HuH-7.5 (cell line): ENCODE measurements at regions not wholly inside any gene's neighbourhood (a gene's known extent, or its start where the extent isn't known, plus 50 kb on each side); places are given as distances from the start of the nearest gene placed in this dataset.

Experiments
- DNase-seq: peaks from one replicate; pipeline ENCODE4 v3.0.0; 2011; ENCODE audit warnings: low spot score

DNA sequence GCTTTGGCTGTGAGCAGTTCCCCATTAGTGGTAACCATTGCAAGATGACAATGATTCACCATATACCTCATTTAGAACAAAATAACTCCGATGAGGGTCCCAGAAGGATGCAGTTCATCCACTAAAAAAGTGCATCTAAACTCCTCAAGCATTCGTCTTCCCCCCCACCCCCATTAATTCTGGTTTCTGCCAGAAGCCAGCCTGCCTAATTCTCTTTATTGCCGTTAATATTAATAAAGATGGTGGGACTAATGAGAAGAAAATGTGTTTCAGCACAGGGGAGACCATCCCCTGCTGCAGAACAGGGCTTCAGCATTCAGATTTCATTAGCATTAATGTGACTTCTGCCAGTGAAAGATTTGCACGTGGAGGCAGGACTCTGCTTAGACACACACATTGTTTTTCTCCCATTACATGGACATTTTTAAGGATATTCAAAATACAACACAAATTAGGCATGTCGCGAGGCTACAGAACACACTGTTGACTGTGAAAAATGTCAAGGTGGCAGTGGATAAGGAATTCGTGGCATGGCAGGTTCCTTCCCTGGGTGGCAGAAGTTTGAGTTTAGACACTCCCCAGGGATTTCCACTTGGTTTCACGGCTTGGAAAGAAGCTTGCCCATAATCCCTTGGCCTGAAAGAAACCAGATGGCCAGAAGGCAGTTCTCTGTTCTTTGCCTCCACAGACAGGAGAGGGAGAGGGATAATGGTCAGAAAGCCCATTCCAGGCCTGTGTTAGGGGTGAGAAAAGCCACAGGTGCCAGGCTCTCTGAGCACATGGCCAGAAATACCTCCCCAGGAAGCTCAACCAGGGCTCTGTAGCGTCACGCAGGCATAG, 236.5 kb downstream of the FOXO1 start:
- DNase-seq = no peak

DNA sequence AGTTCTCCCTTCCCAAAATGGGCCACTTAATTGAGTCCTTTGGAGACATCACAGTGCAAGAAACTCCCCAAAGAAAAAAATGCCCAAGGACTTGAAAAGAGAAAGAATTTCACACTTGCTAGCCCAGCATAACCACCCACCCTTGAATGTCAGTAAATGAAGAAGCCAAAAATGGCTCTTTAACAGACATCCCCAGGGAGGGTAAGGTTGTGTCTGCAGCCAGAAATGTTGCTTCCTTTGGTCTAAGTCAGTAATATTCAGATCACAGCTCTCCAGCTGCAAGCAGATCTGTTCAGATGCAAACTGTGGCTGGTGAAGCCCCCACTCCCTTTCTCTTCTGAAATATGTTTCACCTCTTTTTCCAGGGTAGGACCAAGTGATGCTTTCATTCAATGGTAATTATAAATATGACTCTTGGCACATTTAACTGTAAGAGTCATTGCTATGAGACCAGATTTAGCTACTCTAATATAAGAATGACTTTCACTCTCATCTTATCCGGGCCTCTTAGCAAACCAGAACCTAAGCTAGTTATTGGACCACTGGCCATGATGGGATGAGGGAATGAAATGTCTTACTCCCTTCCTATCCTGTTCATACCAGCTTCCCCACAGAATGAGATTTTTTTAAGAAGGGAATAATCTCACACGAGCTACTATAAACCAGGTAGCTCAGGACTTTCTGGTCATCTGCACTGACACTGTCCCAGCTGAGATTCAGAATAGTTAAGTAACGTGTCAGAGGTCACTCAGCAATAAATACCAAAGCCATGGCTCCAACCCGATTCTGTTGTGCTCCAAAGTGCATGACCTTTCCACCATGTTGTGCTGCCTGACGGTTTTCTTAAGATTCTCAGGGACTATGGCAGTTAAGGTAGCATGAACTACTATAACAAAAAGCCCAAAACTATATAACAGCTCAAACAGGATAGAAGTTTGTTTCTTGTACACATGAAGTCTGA, 234.1 kb downstream of the FOXO1 start:
- no peak for DNase-seq

DNA sequence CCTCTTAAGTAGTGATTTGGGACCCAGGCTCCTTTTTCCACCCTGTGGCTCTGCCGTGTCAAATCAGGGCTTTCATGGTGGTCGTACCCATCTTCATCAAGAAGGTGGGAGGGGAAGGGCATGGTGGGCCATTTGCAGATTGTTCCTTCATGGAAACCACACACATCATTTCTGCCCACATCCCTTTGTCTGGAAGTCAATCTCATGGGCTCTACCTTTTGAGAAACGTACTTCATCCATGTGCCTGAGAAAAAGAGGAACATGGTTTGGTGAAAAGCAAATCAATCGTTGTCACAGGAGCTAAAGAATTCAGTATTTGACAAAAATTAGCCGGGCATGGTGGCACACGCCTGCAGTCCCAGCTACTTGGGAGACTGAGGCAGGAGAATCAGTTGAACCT, 233.4 kb downstream of the FOXO1 start:
- DNase-seq = no peak

DNA sequence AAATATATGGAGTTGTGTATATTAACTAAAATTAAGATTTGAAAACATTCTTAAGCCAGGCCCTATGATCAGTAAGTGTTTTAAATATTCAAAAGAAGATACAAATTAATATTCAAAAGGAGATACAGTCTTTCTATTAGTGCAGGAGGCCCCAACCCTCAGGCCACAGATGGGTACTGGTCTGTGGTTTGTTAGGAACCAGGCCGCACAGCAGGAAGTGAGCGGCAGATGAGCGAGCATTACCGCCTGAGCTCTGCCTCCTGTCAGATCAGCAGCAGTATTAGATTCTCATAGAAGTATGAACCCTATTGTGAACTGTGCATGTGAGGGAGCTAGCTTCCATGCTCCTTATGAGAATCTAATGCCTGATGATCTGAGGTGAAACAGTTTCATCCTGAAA, 232.9 kb downstream of the FOXO1 start:
- no peak for DNase-seq

DNA sequence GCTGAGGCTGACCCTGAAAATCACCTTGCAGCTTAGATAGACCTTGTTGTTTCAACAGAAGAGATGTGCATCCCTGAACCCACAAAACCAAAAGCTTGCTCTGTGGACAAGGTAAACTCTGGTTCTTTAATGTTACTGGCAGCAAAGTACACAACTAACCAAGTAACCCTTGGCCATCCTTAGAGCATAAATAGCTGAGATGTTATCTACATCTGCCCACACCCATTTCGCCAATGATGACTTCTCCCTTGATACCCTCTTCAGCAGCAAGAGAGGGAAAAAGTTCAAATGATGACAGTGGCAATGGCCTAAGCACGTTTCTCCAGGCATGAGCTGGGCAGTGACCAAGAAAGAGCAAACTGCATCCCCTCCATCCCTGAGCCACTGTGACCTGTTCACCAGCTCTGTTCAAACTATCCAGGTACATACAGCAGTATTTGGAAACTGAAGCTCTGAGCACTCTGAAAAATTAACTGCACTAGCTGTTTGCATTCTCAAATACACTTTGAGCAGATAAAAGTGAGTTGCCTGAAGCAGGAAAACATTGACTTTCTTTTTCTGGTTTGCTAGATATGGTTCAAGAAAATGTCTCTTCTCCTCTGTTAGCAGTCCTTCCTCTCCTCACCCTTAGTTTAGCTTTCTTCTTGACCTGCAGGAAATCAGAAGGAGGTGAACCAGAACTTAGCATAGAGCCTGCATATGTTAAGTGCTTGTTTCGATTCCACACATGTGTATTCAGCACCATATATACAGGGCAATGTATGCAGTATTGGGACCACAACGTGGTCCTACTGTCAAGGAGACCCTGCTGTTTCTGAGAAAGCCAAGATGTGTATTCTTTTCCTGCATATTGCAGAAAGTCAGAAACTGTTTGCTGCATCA, 231.7 kb downstream of the FOXO1 start:
- DNase-seq = no peak

DNA sequence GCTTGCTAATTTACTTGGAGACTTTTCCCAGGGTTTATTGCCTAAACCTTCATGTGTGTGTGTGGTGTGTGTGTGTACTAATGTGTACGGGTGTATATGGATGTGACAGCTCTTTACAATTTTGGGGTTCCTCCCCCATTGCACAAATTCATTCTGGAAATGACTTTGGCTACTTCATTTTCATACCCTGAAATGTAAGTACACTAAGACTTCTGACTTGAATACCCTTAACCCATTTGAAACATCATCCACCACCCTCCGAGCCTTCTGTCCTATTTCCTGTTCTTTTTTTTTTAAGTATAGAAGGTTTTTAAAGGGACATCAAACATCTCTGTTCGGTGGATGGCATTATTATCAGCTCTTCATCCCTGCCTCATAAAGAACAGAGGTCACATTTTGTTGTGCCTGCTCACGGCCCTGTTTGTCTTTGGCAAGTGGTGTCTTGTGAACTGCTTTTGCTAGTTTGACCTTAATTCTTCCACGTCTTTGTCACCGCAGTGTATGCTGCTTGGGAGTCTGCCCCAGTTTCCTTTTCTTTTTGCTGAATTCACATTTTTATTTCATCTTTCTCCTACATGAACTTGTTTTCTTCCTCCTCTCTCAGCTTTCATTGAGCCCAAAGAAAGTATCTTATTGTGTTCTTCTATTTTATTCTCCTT, 228.3 kb downstream of the FOXO1 start:
- no peak for DNase-seq

DNA sequence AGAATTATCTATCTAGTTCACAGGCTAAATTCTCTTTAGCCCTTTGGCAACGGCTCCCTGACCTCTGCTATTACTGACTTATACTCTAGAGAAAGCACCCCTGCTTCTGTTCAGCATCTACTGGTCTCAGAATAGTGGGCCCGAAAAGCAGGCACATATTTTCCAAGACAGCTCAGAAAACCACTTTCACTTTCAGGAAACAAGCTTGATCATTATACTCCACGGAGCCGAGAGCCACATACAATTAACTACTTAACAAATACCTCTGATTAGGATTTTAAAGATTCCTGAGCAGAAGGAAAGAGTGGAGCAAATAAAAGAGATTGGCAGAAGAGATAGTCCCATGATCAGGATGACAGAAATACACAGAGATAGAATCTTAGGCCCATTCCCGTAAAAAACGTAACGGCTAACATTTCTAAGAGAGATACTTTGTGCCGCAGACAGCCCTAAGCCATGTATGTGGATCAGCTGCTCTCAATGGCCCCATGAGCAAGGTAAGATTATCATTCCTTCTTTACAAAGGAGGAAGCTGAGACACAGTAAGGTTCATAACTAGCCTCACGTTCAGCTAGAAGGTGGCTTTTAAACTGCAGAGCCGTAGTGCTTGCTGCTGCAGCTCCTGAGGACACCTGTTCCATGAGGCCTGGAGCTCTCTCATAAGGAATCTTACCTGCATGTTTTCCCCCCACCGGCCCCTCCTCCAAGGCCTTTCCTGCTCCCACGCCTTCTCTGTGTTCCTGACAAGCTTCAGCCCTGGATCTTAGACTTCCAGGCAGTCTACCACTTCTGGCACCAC, 227.2 kb downstream of the FOXO1 start:
- DNase-seq = no peak

DNA sequence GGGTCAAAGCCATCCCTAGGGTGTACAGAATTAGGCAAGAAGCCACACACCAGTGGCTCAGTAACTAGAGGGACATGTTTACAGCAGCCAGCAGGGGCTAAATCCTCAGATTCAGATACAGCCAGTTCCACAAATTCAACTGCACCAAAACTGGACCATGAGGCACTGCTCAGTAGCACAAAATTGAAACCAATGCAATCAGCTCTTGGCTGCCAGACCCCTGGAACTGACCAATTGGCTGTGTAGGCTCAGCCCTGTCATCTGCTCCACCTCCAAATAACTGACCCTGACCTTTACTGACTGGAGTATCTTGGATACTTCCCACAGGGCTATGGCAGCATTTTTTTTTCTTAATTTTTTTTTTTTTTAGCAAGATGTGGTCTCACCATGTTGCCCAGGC, 226.5 kb downstream of the FOXO1 start:
- DNase-seq = no peak

DNA sequence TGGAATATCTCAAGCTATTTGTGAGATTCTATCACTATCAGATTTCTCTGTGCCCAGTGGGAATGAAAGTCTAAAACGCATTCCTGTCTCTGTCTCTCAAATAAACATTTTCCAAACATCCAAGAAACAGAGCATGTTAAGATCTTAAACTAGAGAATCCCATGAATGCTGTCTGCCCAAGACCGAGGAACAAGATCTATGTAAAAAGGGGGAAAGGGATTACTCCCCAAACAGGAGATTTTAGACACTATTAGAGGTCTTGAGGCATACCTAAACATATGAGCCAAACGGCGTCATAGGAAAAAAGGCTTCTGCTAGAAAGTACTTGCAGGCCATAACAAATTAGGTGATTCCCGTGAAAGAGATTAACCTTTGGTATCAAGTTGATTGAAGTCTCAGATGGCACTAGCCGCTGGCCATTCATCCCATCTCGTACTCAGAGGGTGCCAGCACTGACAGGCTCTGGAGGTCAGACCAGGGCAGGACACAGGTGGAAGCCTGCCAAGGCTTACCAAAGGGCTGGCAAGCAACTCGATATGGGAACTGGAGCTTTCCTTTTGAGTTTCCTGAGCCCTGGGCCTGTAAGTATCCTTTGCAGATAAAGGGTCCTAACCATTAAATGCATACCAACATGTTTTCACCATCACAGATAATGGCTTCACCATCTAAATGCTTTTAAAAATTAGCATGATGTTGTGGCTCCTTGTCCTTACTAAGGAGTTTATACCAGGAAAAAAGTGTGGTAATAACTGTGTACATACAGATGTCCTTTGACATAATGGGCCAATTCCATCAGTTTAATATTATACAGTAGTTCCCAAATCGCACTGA, 225.2 kb downstream of the FOXO1 start:
- DNase-seq = no peak

DNA sequence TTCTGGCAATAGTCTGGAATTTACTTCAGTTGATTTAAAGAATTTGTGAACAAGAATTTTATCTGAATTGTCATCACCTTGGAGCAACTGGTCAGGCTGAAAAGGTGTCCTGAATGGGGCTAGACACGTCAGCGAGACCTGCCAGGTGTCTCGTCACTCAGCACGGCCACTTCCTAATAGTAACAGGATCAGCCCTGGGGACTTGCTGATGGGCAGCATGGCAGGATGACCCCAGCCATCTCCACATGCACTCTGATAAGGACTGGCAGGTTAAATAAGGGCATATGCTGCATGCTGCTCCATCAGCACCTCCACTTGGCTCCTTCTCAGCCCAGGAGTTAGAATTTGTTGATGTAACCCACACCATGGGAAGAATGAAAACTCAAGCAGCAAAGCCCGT, 224.2 kb downstream of the FOXO1 start:
- no peak for DNase-seq

DNA sequence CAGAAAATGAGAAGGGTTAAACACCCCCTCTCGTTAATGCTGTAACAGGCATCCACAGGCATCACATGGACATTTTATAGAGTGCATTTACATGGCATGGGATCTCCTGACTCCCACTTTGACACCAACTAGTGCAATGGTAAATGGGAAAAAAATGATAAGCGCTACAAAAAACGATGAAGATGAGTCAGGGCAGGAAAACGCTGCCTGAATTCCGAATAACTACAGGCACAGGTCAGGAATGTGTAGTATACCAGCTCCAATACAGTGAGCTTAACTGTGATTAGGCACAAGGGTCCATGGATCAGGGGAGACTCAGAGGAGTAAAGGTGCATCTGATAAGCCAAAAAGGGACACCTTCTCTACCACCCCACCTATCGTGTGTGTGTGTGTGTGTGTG, 223.6 kb downstream of the FOXO1 start:
- no peak for DNase-seq

DNA sequence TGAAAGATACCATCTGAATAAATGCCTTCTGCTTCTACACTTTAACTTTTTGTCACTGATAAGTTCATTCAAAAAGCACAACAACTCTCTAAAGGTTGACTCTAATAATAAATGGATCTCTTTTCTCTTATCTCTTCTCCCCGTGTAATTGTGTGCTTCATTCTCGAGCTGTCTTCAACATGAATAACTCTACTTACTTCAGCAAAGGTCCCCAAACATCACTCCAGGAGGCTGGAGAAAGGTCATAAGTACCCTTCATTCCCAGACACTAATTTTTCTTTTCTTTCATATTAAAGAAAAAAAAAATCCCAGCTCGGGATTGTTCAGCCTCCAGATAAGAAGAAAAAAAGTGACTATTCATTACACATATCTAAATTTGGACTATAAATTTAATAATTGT, 222.2 kb downstream of the FOXO1 start:
- DNase-seq = no peak

DNA sequence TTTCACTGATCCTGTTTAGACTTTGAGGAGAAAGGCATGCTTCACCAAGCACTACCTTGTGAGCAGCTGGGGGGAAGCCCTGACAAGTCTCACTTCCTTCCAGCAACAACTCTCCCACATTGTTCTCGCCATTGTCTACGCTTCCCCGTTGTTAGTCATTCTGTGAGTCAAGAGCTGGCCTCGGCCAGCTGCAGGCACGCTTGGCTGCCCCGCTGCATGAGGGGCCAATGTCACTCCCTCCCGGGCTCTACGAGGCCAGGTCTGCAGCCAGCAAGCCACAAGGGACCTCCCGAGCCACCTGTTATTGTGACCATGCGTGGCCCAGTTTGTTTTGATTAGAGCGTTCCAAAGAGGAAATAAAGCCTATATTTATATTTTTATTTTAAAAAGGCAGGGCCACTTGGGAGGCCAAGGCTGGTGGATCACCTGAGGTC, 220.9 kb downstream of the FOXO1 start:
- no peak for DNase-seq

DNA sequence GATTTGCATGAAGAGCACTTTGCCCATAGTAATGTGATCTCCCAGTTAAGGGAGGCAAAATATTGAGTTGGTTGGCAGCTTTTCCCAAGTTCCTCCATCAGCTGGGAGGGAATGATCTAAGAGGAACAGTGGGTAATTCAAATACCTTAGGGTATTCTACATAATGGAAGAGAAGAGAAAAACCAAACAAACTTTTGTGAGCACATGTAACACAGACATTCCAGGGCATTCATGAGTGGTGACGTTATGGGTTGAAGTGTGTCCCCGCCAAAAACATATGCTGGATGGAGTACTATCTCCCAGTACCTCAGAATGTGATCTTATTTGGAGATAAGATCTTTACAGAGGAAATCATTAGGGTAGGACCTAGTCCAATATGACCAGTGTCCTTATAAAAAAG, 220.1 kb downstream of the FOXO1 start:
- DNase-seq = no peak

DNA sequence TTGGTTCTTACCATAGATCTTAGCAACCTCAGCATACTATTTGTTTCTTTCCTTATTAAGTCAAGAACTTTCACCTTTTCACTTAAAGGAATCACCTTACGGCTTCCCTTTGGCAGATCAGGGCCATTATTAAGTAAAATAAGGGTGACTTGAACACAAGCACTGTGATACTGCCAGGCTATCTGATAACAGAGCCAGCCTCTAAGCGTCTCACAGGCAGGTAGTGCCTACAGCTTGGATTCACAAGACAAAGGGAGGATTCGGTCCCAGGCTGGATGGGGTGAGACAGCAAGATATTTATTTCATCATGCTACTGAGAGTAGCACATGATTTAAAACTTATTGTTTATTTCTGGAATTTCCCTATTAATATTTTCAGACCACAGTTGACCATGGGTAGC, 218.6 kb downstream of the FOXO1 start:
- DNase-seq = no peak

DNA sequence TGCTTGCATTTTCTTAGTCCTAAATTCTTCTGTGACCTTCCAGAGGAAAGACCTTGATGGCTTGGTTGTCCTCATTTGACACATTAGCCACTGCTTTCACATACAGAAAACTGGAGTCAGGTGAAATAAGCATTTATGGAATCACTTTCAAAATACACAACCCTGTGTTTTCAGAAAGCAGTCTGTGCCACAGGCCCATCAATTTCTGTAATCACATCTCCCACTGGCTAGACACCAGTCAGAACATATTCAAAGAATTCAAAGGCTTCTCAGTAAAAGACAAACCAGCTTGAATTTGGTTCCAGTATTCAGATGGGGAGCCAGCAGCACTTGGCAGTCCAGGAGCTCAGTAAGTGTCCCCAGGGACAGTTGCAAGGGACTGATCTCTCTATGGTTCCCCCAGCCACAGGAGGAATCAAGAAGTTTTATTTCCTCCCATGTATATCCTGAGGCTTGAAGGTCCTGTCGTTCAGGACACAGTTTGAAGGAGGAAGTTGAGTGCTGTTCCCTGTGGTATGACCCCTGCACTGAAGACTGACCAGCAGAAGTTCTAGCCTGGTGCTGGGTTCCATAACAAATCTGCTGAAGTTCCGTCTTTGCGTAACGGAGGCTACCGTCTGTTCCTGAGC, 214.3 kb downstream of the FOXO1 start:
- no peak for DNase-seq

DNA sequence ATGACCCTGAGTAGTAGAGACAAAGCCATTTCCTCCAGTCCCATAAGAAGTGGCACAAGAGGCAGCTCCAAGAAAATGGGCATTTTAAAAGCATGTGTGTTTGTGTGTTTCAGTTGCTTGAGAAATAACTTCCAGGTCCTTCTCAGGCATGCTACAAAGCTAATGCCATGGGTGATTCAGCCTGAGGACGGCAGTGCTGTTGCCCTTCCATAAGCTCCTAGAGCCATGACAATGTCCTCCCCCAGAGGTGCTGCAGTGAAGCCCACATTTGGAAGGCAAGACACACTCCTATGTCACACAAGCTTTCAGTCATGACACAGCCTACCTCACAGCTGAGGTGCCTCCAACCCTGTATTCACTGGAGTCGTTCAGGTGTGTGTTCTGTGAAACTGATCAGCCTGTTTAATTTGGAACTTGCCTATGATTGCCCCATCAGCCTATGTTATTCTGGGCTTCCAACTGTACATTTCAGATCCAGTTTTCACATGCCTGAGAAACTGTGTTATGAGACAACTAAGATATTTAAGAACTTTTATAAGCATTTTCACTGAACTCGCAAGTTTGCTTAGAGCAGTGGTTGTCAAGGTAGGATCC, 213.6 kb downstream of the FOXO1 start:
- no peak for DNase-seq

DNA sequence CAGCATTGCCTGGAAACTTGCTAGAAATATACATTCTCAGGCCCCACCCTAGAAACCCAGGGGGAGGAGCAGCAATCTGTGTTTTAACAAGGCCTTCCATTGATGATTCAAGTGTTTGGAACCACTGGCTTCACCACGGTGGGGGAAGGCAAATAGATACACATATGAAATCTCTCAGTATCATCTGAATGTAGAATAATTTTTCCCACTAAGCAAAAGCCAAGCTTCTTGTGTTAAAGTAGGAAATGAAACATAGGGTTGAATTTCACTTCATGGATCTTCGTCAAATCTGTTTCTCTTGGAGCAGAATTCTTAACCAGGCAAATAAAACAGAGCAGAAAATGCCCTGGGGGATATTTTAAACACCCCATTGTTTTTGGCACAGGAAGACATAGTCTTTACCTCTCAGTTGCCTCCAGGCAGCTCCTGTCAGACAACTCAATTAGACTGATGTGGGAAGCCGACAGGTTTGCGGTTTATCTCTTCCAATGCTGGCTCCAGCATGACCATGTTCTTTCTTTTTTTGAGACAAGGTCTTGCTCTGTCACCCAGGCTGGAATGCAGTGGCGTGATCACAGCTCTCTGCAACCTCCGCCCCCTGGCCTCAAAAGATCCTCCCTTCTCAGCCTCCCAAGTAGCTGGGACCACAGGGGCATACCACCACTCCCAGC, 213.0 kb downstream of the FOXO1 start:
- no peak for DNase-seq
